Stimulated activated CD4-positive, alpha-beta T cell treated with anti-CD3 and anti-CD28 coated beads, Interleukin-1b, Interleukin-23, amount 100 ng/mL, for 48 hours (primary cell): ENCODE measurements at regions not wholly inside any gene's neighbourhood (a gene's known extent, or its start where the extent isn't known, plus 50 kb on each side); places are given as distances from the start of the nearest gene placed in this dataset.

Source experiments
- DNase-seq: peaks from one replicate; pipeline ENCODE4 v3.0.0-alpha.2; 2020

GRCh38 chr2:22885245-22885644, 499.7 kb upstream of the KLHL29 start:
- DNase-seq: no peak

DNA sequence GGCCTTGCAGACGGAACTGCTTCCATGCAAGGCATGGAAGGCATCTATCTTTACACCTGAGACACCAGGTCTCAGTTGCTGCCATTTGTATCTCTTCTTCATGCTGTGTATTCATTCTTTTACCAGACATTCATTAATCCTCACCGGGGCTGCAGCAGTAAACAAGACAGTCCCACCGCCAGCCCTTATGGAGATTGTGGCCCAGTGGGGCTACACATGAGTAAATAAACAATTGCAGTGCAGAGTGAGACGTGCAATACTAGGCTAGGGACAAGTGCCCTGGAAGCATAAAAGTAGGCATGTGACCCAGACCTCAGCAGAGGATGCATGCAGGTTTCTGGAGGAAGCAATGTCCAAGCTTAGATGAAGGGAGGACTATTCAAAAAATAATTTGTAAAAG, 497.6 kb upstream of the KLHL29 start:
- DNase-seq: no peak

DNA sequence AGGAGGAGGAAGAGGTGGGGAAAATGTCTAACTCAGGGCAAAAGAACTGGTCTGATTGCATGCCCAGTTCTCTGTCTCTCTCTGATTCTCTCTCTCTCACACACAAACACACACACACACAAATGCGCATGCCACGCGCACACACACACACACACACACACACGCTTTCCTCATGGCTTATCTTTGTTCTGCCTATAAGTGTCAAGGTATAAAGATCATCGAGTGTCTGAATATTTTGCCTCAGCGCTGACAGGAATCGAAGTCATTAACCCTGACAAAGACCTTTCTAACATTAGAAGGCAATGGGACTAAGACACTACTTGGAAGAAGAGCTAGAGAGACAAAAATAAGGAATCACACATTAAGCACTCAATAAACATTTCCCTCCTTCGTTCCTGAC, 497.1 kb upstream of the KLHL29 start:
- no peak for DNase-seq

DNA sequence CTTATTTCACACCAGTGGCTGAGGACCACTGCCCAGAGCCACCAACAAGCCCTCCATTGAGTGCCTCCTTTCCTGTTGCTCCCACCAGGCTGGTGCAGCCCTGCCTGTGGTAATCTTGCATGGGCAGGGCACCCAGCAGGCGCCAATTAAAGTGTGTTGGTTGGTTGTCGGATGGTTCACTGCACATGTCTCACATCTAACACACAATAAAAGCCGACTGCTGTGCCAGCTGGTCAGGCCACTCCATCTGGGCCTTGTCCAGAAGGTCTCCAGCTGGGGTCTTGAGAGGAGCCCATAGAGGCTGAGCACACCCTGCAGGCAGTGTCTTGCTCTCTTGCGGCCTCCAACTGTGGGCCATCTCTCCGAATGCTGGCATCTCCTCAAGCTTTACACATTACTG, 494.8 kb upstream of the KLHL29 start:
- no peak for DNase-seq

DNA sequence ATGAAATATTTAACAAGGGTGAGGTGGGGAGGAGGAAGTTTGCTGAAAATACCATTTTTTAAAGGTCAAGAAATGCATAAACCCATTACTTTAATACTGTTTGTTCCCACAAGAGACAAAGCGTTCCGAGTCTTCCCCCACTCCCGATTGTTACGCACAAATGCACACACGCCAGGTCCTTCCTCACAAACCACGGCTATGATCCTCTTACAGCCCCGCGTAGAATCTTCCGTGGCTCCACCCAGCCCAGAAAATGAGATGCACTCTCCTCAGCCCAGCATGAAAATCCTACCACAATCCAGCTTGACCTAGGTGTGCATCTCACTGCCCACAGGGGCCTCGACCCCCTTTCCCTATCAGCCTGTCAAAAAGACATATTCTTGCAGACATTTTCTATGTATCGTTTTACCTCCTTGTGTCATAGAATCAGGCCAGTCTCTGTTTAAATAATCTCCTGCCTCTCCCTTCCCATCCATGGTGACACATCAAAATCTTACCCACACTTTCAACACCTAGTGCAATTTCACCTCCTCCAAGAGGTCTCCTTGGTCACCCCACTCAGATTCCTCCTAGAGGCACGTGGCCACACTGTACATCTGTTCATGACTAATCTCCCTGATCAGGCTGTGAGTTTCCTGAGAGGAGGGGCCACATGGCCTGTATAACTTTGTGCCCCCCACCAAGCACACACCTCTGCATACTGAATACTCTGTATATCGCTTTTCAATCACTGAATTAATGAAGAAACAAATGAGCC, 491.0 kb upstream of the KLHL29 start:
- no peak for DNase-seq

DNA sequence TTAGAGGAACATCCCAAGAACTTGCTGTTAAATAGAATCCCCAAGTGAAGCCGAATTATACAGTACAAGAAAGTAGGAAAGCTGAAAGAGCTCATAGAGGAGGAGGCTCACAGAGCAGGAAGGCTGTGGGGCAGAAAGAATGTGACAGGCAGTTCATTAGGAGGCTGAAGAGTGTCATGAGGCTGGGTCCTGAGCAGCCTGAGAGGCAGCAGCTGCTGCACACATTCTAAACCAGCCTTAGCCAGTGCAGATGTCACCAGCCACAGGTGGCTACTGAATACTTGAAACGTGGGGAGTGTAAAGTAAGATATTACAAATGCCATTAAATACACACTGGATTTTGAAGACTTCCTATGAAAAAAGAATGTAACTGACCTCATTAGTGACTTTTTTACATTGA, 490.2 kb upstream of the KLHL29 start:
- no peak for DNase-seq

- no peak for DNase-seq
Measured at GRCh38 chr2:22897428-22897827, 487.6 kb upstream of the KLHL29 start.

- no peak for DNase-seq
Measured at GRCh38 chr2:22900674-22901073, 484.3 kb upstream of the KLHL29 start.

DNA sequence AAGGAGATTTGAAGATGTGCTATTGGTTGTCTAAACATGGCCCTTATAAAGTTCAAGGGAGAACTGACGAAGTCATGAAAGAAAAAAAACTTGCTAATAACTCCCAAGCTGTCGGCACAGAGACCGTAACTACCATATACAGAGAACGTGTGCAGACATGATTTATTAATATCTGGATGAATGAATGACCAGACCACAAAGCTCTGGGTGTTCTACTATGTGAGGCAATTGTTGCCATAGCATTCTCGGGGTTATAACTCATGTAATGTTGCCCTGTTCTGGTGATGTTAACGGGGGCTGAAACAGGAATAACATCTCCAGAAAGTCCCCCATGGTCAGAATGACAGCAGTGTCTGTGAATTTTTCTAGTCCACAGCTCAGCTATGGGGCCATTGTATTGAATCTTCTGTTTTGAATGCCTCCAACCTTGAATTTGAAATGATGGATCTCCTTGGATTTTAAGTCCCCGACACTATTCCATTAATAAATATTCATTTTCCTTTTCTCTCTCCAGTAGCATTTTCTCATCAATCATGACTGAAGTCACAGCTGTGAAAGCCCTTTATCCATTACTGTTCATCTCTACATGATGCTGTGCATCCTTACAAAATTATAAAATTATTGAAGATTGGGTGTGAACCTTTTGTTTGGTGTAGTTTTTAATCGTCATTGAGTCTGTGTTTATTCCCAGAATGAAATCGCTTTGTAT, 483.4 kb upstream of the KLHL29 start:
- no peak for DNase-seq

DNA sequence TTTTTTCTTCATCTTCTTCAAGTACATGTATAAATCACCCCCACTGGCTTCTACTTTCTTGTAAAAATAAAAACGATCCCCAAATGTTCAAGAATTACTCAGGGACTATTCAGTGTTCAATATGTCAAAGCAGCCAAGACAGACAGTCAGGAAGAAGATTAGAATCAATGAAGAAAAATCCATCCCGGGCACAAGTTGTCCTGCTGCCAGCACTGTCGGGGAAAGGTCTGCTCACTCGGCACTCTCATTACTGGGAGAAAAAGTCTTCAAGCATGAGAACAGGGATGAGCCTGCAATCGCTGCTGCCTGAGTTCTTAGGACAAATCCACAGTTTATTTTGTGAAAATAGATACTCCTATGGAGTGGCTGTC, 482.8 kb upstream of the KLHL29 start:
- DNase-seq: no peak

DNA sequence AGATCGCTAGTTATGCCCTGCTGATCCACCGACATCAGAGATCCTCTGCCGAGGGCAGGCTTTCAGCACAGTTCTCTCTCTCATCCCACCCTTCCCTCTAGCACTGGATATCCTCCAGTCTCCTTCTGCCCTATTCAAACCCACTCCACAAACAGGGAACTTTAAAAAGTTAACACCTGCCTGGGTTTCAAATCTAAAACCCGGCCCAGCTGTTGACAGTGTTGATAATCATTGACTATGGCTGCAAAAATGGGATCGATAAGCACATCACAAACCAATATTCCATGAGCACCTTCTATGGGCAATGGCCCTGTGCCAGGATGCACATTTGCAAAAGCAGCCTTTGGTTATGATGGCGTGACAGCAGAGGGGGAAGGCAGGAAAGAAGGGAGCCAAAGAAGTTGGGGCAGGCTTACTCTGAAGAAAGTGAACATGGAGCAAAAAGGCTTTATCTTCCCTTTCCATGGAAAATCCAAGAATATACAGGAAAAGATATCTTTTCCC, 482.3 kb upstream of the KLHL29 start:
- DNase-seq: no peak

DNA sequence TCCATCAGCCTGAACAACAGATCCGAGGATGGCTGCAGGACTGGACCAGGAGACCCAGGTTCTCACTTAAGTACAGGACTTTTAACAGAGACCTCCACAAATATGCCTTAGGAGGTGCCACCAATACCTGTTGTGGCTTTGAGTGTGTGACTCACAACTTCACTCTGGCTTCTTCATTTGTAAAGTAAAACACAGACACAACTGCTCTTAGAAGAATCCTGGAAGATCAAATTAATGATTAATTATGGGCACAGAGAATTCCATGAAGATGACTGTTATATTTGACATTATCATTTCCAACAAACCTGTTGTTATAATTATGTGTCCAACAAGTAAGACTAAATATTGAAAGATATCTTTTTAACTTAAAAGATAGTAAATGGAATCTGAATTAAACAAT, 481.4 kb upstream of the KLHL29 start:
- no peak for DNase-seq

DNA sequence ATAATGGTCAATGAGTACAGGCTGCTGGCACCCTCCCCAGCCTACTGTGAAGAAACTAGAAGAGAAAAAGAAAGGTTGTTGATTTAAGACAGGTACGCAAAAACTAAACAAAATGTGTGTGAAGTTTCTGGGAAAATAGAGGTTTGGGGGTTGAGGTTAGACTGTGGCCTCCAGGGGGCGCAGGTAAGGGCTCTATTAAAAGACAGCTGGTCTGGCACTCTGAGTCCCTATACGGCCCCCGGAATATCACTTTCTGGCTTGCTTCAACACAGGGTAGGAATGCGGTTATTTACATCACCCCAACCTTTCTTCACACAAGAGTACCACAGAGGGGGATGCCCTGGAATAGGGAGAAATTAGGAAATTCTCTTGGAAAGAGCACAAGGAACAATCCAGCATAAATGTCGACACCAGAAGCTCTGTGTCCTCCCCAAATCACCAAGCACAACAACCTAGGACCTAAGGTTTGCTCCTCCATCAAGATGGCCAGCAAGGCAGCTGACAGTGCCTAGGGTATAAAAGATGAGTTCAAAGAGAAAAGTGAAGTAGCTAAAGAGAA, 480.8 kb upstream of the KLHL29 start:
- DNase-seq: no peak

- no peak for DNase-seq
Measured at GRCh38 chr2:22907330-22907729, 477.6 kb upstream of the KLHL29 start.

- no peak for DNase-seq
Measured at GRCh38 chr2:22912398-22912797, 472.6 kb upstream of the KLHL29 start.

DNA sequence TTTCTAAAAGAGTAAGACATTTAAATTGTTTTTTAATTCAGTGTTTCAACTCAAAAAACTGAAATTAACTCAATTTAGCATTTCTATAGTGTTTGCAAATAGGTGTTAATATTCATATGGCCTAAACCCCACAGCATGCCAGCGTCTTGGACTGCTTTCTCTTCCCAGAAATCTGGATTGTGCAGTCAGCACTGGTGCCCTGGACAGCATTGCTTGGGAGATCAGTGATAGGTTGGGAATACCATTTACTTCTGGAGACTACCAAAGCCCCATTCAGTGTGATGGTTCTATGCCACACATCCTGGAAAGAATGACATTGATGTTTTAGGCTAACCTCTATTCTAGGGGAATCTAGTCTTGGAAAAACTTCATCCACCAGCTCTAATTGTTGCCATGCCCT, 455.0 kb upstream of the KLHL29 start:
- DNase-seq: no peak

DNA sequence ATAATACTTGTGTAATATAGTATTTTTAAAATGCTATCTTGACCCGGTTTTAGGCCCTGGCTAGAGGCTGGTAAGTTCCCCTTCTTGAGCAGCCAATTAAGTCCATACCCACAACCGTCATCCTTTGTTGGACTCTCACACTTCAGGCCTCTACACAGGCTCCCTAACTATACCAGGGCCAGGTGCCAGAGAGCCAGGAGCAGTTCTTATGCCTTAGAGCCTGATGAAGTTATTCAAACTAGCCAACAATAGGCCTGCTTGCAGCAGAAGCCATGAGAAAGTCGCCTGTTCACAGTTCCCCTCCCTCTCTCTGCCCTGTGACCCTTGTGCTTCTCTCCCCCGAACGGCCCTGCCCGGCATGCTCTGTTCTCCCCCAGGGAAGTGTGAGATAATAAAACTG, 454.2 kb upstream of the KLHL29 start:
- no peak for DNase-seq

DNA sequence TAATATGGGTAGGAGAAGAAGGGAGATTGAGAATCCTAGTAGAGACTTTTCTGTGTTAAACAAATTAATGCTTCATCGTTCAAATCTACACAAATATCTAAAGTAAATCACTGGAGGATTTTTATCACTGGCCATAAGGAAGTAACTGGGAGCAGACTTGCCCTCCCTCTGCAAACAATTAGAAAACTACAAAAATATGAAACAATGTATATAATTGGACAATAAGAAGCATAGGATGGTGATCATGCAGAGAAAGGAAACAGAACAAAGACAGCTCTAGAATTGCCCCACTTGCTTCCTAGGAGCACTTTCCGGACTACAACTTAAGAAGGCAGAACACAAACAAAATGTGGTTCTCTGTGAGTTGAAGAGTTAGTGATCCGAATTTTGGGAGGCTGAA, 452.7 kb upstream of the KLHL29 start:
- DNase-seq: no peak

- DNase-seq: no peak
Measured at GRCh38 chr2:22934747-22935146, 450.2 kb upstream of the KLHL29 start.

DNA sequence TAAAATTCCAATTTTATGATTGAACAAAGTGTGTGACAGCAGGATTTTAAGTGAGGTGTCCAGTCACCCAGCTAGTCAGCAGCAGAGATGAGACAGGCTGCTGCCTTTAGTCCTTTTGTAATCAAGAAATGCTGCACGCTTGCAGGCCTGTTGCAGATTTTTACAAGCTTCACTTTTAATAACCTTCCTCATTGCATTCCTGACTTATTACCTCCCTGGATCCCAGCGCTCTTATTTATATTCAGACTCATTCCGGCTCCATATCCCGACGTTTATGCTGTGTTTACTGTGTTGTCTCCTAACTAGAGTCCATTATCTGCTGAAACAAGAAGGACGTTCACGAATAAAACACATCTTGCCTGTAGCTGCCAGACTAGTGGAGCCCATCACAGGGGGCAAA, 442.5 kb upstream of the KLHL29 start:
- no peak for DNase-seq

- DNase-seq: no peak
Measured at GRCh38 chr2:22944143-22944542, 440.8 kb upstream of the KLHL29 start.

DNA sequence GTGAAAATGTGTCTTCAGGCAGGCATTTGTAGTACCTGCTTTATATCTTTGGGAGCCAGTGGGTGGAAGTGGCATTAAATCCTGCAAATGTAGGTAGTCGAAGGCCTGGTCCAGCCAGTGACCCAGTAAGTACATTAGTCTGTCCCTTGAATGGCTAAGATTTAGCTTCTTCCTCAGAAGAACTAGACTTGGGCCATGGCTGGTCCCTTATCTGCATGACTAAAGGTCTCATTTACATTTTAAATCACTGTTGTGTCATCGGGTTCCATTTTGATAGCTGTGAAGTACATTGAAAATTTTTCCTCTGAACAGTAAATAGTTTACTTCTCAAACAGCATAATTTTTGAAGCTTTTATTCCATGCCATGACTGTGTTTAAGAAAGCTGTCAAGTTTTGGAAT, 438.4 kb upstream of the KLHL29 start:
- no peak for DNase-seq

DNA sequence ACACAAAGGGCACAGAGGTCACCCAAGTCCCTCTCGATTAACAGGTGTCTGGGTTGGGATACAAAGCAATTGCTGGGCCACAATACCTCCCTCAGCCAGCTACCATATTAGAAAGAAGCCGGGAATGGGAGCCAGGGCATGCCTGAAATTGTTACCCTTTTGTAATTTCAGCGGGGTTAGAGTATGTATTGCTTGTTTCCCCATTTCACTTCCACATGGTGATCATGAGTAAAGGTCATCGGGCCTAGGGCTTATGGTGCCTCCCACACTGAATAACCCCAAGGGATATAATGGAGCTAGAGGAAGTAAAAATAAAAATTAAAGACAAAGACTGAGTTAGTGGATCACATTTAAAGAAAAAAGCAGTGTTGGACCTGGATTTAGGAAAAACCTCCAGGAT, 437.2 kb upstream of the KLHL29 start:
- no peak for DNase-seq

GRCh38 chr2:22950431-22950830, 434.5 kb upstream of the KLHL29 start:
- DNase-seq: no peak
